Progenitor cell of endocrine pancreas (in vitro differentiated cells): ENCODE measurements at regions not wholly inside any gene's neighbourhood (a gene's known extent, or its start where the extent isn't known, plus 50 kb on each side); places are given as distances from the start of the nearest gene placed in this dataset.
"Not testable (repeated sequence)": the region's sequence is repeated elsewhere in the genome, so short reads cannot be mapped to it uniquely, and the experiment has no call there.

Source experiments
- DNase-seq: peaks from one replicate; pipeline ENCODE4 v3.0.0; 2021; ENCODE audit warnings: low spot score; ENCODE audit not compliant: unreplicated experiment
- H3K27ac Mint-ChIP-seq: 2 replicates; pipeline ENCODE4 v1.8.0; 2021; ENCODE audit warnings: mild to moderate bottlenecking, moderate library complexity, mixed read lengths
- H3K27me3 Mint-ChIP-seq: 2 replicates; pipeline ENCODE4 v1.8.0; 2021; ENCODE audit warnings: mixed read lengths
- H3K36me3 Mint-ChIP-seq: 2 replicates; pipeline ENCODE4 v1.8.0; 2022; ENCODE audit warnings: mixed read lengths; ENCODE audit not compliant: insufficient read depth
- H3K4me1 Mint-ChIP-seq: 2 replicates; pipeline ENCODE4 v1.8.0; 2021; ENCODE audit warnings: low read depth, mixed read lengths
- H3K4me3 Mint-ChIP-seq: 2 replicates; pipeline ENCODE4 v1.8.0; 2021; ENCODE audit warnings: low read depth, mild to moderate bottlenecking, moderate library complexity, mixed read lengths
- H3K9me3 Mint-ChIP-seq: 2 replicates; pipeline ENCODE4 v1.8.0; 2021; ENCODE audit warnings: low read depth, mixed read lengths
- CTCF ChIP-seq: fragments of 200-600 bp; sonication (generic); IDR thresholded peaks from one replicate; pipeline ENCODE4 v1.5.0; 2021; ENCODE audit warnings: antibody characterized with exemption, mild to moderate bottlenecking; ENCODE audit not compliant: unreplicated experiment

GRCh38 chr7:101727184-101727583 is 90.2 kb upstream of the CUX1 start:
- Mint-ChIP-seq H3K4me1 (peaks cover 1% of the 10 kb centered on the region), H3K4me3 (no peak overlapping the region), H3K27ac (no peak overlapping the region), H3K9me3 (peaks cover 3% of the 10 kb centered on the region), H3K36me3 (no peaks in the 10 kb centered on the region), H3K27me3 (peaks cover 14% of the 10 kb centered on the region)
- no peak for TF ChIP-seq CTCF
- no peak for DNase-seq

GRCh38 chr7:101728128-101728527 is 89.3 kb upstream of the CUX1 start:
- DNase-seq, result no peak
- Mint-ChIP-seq H3K36me3 (no peaks in the 10 kb centered on the region), H3K4me3 (no peak overlapping the region), H3K27ac (no peak overlapping the region), H3K4me1 (peaks cover 1% of the 10 kb centered on the region), H3K27me3 (peaks cover 14% of the 10 kb centered on the region), H3K9me3 (peaks cover 3% of the 10 kb centered on the region)
- TF ChIP-seq CTCF, result no peak

GRCh38 chr7:101728873-101729240 is 88.6 kb upstream of the CUX1 start:
- not testable (repeated sequence) for H3K4me3 Mint-ChIP-seq, H3K4me1 Mint-ChIP-seq, H3K36me3 Mint-ChIP-seq, H3K27ac Mint-ChIP-seq, DNase-seq, H3K9me3 Mint-ChIP-seq
- peaks cover 14% of the 10 kb centered on the region for H3K27me3 Mint-ChIP-seq

GRCh38 chr7:101729241-101729883 is 88.1 kb upstream of the CUX1 start:
- H3K9me3 Mint-ChIP-seq, result no peaks in the 10 kb centered on the region
- no peak overlapping the region for H3K4me3 Mint-ChIP-seq
- no peak for DNase-seq
- peaks cover 6% of the 10 kb centered on the region for H3K4me1 Mint-ChIP-seq
- H3K36me3 Mint-ChIP-seq, result no peaks in the 10 kb centered on the region
- TF ChIP-seq CTCF, result no peak
- H3K27me3 Mint-ChIP-seq, result peaks cover 14% of the 10 kb centered on the region
- no peak overlapping the region for H3K27ac Mint-ChIP-seq

- no peak for DNase-seq
- no peaks in the 10 kb centered on the region for H3K9me3 Mint-ChIP-seq
- H3K4me1 Mint-ChIP-seq, result peaks cover 8% of the 10 kb centered on the region
- no peaks in the 10 kb centered on the region for H3K36me3 Mint-ChIP-seq
- no peak overlapping the region for H3K4me3 Mint-ChIP-seq
- H3K27me3 Mint-ChIP-seq, result peaks cover 14% of the 10 kb centered on the region
- TF ChIP-seq CTCF, result no peak
- no peak overlapping the region for H3K27ac Mint-ChIP-seq
Measured at GRCh38 chr7:101731502-101732084, 85.8 kb upstream of the CUX1 start.
